PC-3 (cell line): ENCODE measurements at regions not wholly inside any gene's neighbourhood (a gene's known extent, or its start where the extent isn't known, plus 50 kb on each side); places are given as distances from the start of the nearest gene placed in this dataset.

Experiments
- ATAC-seq: fragments of 200-7000 bp; cut with Tn5 transposase; 2 replicates; pipeline ENCODE4 v1.9.1; 2020; ENCODE audit warnings: mild to moderate bottlenecking, moderate library complexity
- BruUV-seq: library from RNA; stranded (reverse); fragments of 400-500 nt; replicated peaks from 2 replicates; lab custom pipeline; 2021; lab: Mats Ljungman, UMichigan
- CTCF ChIA-PET: fragments of 300-600 bp; sonication (Branson Sonifier 250); formaldehyde crosslinking; loops from one replicate; lab custom pipeline; 2022; ENCODE audit warnings: antibody characterized with exemption; lab: Charles Lee
- POLR2A ChIA-PET: fragments of 300-600 bp; sonication (Branson Sonifier 250); formaldehyde crosslinking; loops from one replicate; lab custom pipeline; 2022; ENCODE audit warnings: antibody characterized with exemption; ENCODE audit not compliant: unreplicated experiment; lab: Charles Lee
- DNase-seq: peaks from one replicate; pipeline ENCODE4 v3.0.0-alpha.2; 2015
- H2AFZ ChIP-seq: fragments of 300-600 bp; sonication (generic); 2 replicates; pipeline ENCODE4 v1.6.0; 2016; ENCODE audit warnings: antibody characterized with exemption, low read length
- H3F3A ChIP-seq: fragments of 300-600 bp; sonication (generic); one replicate; pipeline ENCODE4 v1.6.0; 2017; ENCODE audit warnings: antibody characterized with exemption, low read length, control low read depth, mild to moderate bottlenecking; ENCODE audit not compliant: unreplicated experiment
- H3K27ac ChIP-seq: fragments of 300-600 bp; sonication (generic); 2 replicates; pipeline ENCODE4 v1.5.1; 2016; ENCODE audit warnings: mild to moderate bottlenecking, low read length
- H3K27me3 ChIP-seq: fragments of 300-600 bp; sonication (generic); 2 replicates; pipeline ENCODE4 v1.6.1; 2016; ENCODE audit warnings: low read length, mixed read lengths
- H3K36me3 ChIP-seq: fragments of 300-600 bp; sonication (generic); 2 replicates; pipeline ENCODE4 v1.6.1; 2016; ENCODE audit warnings: low read depth, mixed run types, low read length, mixed read lengths
- H3K4me1 ChIP-seq: fragments of 300-600 bp; sonication (generic); 2 replicates; pipeline ENCODE4 v1.5.1; 2016; ENCODE audit warnings: low read length; ENCODE audit not compliant: insufficient read depth
- H3K4me2 ChIP-seq: fragments of 300-600 bp; sonication (generic); 2 replicates; pipeline ENCODE4 v1.6.0; 2016; ENCODE audit warnings: low read length
- H3K4me3 ChIP-seq: fragments of 300-600 bp; sonication (generic); 2 replicates; pipeline ENCODE4 v1.5.1; 2016; ENCODE audit warnings: mild to moderate bottlenecking, low read length, mixed read lengths
- H3K79me2 ChIP-seq: fragments of 300-600 bp; sonication (generic); 2 replicates; pipeline ENCODE4 v1.6.1; 2017; ENCODE audit warnings: low read length, mixed read lengths
- H3K9ac ChIP-seq: fragments of 300-600 bp; sonication (generic); 2 replicates; pipeline ENCODE4 v1.6.0; 2016; ENCODE audit warnings: mild to moderate bottlenecking, low read length
- H3K9me2 ChIP-seq: fragments of 300-600 bp; sonication (generic); replicated peaks from 2 replicates; pipeline ENCODE4 v1.6.1; 2016; ENCODE audit warnings: mixed run types, low read length, mixed read lengths
- H3K9me3 ChIP-seq: fragments of 300-600 bp; sonication (generic); 2 replicates; pipeline ENCODE4 v1.6.1; 2016; ENCODE audit warnings: low read length, mixed read lengths
- H4K20me1 ChIP-seq: fragments of 300-600 bp; sonication (generic); 2 replicates; pipeline ENCODE4 v1.6.1; 2016; ENCODE audit warnings: low read length, mixed read lengths
- CTCF ChIP-seq: fragments of 300-600 bp; sonication (generic); conservative IDR thresholded peaks from 2 replicates; pipeline ENCODE4 v1.5.1; 2017; ENCODE audit warnings: antibody characterized with exemption, low read depth, mild to moderate bottlenecking, low read length
- EZH2 ChIP-seq: fragments of 300-600 bp; sonication (generic); IDR thresholded peaks from one replicate; pipeline ENCODE4 v1.6.1; 2017; ENCODE audit warnings: antibody characterized with exemption, mild to moderate bottlenecking, low read length; ENCODE audit not compliant: unreplicated experiment
- EZH2phosphoT487 ChIP-seq: fragments of 300-600 bp; sonication (generic); IDR thresholded peaks from 2 replicates; pipeline ENCODE4 v1.6.1; 2018; ENCODE audit warnings: mild to moderate bottlenecking, antibody characterized with exemption, low read length, borderline replicate concordance
- intact Hi-C: fragments of 100-400 bp; cut with micrococcal nuclease; formaldehyde crosslinking; loops from 2 replicates; pipeline ENCODE4 v1.9.0; 2023

GRCh38 chr2:60298006-60298696, 255.3 kb downstream of the BCL11A start:
- Histone ChIP-seq H3K36me3 (no peaks in the 10 kb centered on the region), H3K9ac (no peak overlapping the region), H4K20me1 (no peaks in the 10 kb centered on the region), H3K9me2 (no peaks in the 10 kb centered on the region), H3K9me3 (no peaks in the 10 kb centered on the region), H3K27ac (no peak overlapping the region), H3K4me2 (no peak overlapping the region), H2AFZ (no peak overlapping the region), H3K27me3 (peaks cover 18% of the 10 kb centered on the region; the same call in 1 of the 2 replicates), H3K79me2 (no peaks in the 10 kb centered on the region), H3K4me3 (no peak overlapping the region), H3F3A (no peaks in the 10 kb centered on the region), H3K4me1 (no peaks in the 10 kb centered on the region)
- ChIA-PET CTCF (no interaction called here), POLR2A (no interaction called here)
- DNase-seq (no peak), ATAC-seq (no peak)
- TF ChIP-seq EZH2phosphoT487 = no peak
- no peak for TF ChIP-seq CTCF
- no peak for TF ChIP-seq EZH2
- no TSS peak for BruUV-seq
- intact Hi-C loops = no loop called here

- DNase-seq (no peak), ATAC-seq (no peak)
- no peaks in the 10 kb centered on the region for H3K36me3 ChIP-seq
- H3K9ac ChIP-seq = no peak overlapping the region
- BruUV-seq = no TSS peak
- no peaks in the 10 kb centered on the region for H3K9me3 ChIP-seq
- H3K4me1 ChIP-seq = no peaks in the 10 kb centered on the region
- H3K4me3 ChIP-seq = no peak overlapping the region
- intact Hi-C loops = no loop called here
- H3F3A ChIP-seq = no peaks in the 10 kb centered on the region
- H4K20me1 ChIP-seq = no peaks in the 10 kb centered on the region
- CTCF ChIA-PET = interaction anchor here (0.5 kb wide), 1 partner anchor 113 kb away, joined by 3 read pairs; no protein-coding TSS in a partner anchor
- TF ChIP-seq EZH2phosphoT487 (no peak), CTCF (no peak), EZH2 (no peak)
- H3K27ac ChIP-seq = no peak overlapping the region
- no peak overlapping the region for H2AFZ ChIP-seq
- no peak overlapping the region for H3K4me2 ChIP-seq
- peaks cover 21% of the 10 kb centered on the region for H3K27me3 ChIP-seq
- no peaks in the 10 kb centered on the region for H3K9me2 ChIP-seq
- H3K79me2 ChIP-seq = no peaks in the 10 kb centered on the region
- POLR2A ChIA-PET = no interaction called here
Measured at GRCh38 chr2:60297296-60298005, 256.0 kb downstream of the BCL11A start.
